ENCODE measurements at regions not wholly inside any gene's neighbourhood (a gene's known extent, or its start where the extent isn't known, plus 50 kb on each side); places are given as distances from the start of the nearest gene placed in this dataset.

DNA sequence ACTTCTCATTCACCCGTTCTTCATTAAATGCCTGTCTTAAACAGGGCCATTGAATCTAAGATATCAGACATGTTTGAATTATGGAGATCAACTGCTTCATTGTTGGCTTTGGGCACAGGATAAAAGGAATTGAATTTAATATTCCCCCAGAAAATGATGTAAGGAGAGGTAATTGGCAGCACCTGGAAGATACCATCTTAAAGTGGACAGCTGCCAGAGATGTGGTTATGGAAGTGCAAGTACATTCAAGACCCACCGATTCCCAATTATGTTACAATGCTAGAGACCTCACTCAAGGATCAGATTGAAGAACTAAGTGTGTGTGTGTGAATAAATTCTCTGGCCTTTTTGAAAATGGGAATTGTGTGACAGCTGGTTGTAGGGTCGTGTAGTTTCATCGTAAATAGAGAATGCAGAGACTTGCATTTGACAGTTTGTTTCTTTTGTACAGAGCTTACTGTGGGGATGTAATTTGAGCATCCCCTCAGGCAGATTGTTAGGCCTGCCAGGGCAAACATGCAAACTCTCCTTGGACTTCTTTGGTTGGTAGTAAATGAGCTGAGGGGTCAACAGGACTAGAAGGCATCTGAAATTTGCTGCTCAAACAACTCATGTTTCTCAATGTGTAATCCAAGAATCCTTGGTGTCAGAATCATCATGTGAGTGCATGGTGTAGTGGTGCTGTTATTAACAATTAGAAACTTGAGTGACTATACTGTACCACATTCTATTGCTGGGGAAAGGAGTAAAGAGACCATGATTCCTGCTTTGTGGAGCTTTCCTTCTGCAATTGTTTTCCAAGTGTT is 359.2 kb upstream of the THRB start (continued):
- TF ChIP-seq ZNF623 (tag by site-specific recombination; IDR thresholded peaks at IDR 0.05) = no peak
- TF ChIP-seq, protein P1, sequence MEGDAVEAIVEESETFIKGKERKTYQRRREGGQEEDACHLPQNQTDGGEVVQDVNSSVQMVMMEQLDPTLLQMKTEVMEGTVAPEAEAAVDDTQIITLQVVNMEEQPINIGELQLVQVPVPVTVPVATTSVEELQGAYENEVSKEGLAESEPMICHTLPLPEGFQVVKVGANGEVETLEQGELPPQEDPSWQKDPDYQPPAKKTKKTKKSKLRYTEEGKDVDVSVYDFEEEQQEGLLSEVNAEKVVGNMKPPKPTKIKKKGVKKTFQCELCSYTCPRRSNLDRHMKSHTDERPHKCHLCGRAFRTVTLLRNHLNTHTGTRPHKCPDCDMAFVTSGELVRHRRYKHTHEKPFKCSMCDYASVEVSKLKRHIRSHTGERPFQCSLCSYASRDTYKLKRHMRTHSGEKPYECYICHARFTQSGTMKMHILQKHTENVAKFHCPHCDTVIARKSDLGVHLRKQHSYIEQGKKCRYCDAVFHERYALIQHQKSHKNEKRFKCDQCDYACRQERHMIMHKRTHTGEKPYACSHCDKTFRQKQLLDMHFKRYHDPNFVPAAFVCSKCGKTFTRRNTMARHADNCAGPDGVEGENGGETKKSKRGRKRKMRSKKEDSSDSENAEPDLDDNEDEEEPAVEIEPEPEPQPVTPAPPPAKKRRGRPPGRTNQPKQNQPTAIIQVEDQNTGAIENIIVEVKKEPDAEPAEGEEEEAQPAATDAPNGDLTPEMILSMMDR (tag by site-specific recombination; IDR thresholded peaks at IDR 0.05) = no peak
- no peak for TF ChIP-seq ZNF174 (tag by site-specific recombination; IDR thresholded peaks at IDR 0.05)
- TF ChIP-seq ZNF501 (tag by site-specific recombination; IDR thresholded peaks at IDR 0.05) = peak; percentile 42; the same call in 1 of the 2 replicates
- no peak for TF ChIP-seq ZNF350 (tag by site-specific recombination; IDR thresholded peaks at IDR 0.05)
- TF ChIP-seq ZNF514 (tag by site-specific recombination; IDR thresholded peaks at IDR 0.05) = no peak
- TF ChIP-seq ZNF175 (tag by site-specific recombination; IDR thresholded peaks at IDR 0.05) = no peak
- TF ChIP-seq ZBTB20 (tag by site-specific recombination; IDR thresholded peaks at IDR 0.05) = no peak
- TF ChIP-seq RBAK (tag by site-specific recombination; IDR thresholded peaks at IDR 0.05) = no peak
- no peak for TF ChIP-seq ZNF560 (tag by site-specific recombination; IDR thresholded peaks at IDR 0.05; ENCODE audit: borderline replicate concordance)
- no peak for TF ChIP-seq TCF7L2 (IDR thresholded peaks at IDR 0.05; ENCODE audit: borderline replicate concordance, low read depth, low read length)
- no peak for TF ChIP-seq ZNF223 (tag by site-specific recombination; IDR thresholded peaks at IDR 0.05)
- no peak for TF ChIP-seq SALL2 (tag by site-specific recombination; IDR thresholded peaks at IDR 0.05; ENCODE audit: borderline replicate concordance)
- no peak for TF ChIP-seq HOXD13 (CRISPR knock-in tag; IDR thresholded peaks at IDR 0.05; ENCODE audit: borderline replicate concordance)
- TF ChIP-seq ZNF302 (tag by site-specific recombination; IDR thresholded peaks at IDR 0.05; ENCODE audit: low read depth) = 0 out of 2 replicates have a peak, but pooled peaks have one; percentile 11
- no peak for TF ChIP-seq ZNF248 (tag by site-specific recombination; IDR thresholded peaks at IDR 0.05)
- TF ChIP-seq, protein P2, sequence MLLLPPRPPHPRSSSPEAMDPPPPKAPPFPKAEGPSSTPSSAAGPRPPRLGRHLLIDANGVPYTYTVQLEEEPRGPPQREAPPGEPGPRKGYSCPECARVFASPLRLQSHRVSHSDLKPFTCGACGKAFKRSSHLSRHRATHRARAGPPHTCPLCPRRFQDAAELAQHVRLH (tag by site-specific recombination; IDR thresholded peaks at IDR 0.05) = peak; percentile 83
- TF ChIP-seq ZEB2 (tag by site-specific recombination; IDR thresholded peaks at IDR 0.05) = no peak
- TF ChIP-seq ZFP37 (tag by site-specific recombination; IDR thresholded peaks at IDR 0.05) = no peak
- TF ChIP-seq ZBTB17 (tag by site-specific recombination; IDR thresholded peaks at IDR 0.05) = peak; percentile 86
- no peak for TF ChIP-seq ZNF423 (tag by site-specific recombination; IDR thresholded peaks at IDR 0.05)
- TF ChIP-seq ZNF266 (tag by site-specific recombination; IDR thresholded peaks at IDR 0.05; ENCODE audit: low read depth) = no peak
- no peak for TF ChIP-seq ZNF768 (tag by site-specific recombination; IDR thresholded peaks at IDR 0.05)
- no peak for TF ChIP-seq ZNF155 (tag by site-specific recombination; IDR thresholded peaks at IDR 0.05)
- TF ChIP-seq ZNF791 (tag by site-specific recombination; IDR thresholded peaks at IDR 0.05) = no peak
- TF ChIP-seq, protein P3, sequence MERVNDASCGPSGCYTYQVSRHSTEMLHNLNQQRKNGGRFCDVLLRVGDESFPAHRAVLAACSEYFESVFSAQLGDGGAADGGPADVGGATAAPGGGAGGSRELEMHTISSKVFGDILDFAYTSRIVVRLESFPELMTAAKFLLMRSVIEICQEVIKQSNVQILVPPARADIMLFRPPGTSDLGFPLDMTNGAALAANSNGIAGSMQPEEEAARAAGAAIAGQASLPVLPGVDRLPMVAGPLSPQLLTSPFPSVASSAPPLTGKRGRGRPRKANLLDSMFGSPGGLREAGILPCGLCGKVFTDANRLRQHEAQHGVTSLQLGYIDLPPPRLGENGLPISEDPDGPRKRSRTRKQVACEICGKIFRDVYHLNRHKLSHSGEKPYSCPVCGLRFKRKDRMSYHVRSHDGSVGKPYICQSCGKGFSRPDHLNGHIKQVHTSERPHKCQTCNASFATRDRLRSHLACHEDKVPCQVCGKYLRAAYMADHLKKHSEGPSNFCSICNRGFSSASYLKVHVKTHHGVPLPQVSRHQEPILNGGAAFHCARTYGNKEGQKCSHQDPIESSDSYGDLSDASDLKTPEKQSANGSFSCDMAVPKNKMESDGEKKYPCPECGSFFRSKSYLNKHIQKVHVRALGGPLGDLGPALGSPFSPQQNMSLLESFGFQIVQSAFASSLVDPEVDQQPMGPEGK (tag by site-specific recombination; IDR thresholded peaks at IDR 0.05) = 0 out of 2 replicates have a peak, but pooled peaks have one; percentile 38
- no peak for TF ChIP-seq YY1 (tag by site-specific recombination; IDR thresholded peaks at IDR 0.05)
- no peak for TF ChIP-seq ZNF23 (tag by site-specific recombination; IDR thresholded peaks at IDR 0.05; ENCODE audit: borderline replicate concordance)
- TF ChIP-seq, protein P4, sequence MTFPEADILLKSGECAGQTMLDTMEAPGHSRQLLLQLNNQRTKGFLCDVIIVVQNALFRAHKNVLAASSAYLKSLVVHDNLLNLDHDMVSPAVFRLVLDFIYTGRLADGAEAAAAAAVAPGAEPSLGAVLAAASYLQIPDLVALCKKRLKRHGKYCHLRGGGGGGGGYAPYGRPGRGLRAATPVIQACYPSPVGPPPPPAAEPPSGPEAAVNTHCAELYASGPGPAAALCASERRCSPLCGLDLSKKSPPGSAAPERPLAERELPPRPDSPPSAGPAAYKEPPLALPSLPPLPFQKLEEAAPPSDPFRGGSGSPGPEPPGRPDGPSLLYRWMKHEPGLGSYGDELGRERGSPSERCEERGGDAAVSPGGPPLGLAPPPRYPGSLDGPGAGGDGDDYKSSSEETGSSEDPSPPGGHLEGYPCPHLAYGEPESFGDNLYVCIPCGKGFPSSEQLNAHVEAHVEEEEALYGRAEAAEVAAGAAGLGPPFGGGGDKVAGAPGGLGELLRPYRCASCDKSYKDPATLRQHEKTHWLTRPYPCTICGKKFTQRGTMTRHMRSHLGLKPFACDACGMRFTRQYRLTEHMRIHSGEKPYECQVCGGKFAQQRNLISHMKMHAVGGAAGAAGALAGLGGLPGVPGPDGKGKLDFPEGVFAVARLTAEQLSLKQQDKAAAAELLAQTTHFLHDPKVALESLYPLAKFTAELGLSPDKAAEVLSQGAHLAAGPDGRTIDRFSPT (tag by site-specific recombination; IDR thresholded peaks at IDR 0.05) = no peak
- no peak for TF ChIP-seq ZNF132 (tag by site-specific recombination; IDR thresholded peaks at IDR 0.05; ENCODE audit: borderline replicate concordance)
- TF ChIP-seq, protein P5, sequence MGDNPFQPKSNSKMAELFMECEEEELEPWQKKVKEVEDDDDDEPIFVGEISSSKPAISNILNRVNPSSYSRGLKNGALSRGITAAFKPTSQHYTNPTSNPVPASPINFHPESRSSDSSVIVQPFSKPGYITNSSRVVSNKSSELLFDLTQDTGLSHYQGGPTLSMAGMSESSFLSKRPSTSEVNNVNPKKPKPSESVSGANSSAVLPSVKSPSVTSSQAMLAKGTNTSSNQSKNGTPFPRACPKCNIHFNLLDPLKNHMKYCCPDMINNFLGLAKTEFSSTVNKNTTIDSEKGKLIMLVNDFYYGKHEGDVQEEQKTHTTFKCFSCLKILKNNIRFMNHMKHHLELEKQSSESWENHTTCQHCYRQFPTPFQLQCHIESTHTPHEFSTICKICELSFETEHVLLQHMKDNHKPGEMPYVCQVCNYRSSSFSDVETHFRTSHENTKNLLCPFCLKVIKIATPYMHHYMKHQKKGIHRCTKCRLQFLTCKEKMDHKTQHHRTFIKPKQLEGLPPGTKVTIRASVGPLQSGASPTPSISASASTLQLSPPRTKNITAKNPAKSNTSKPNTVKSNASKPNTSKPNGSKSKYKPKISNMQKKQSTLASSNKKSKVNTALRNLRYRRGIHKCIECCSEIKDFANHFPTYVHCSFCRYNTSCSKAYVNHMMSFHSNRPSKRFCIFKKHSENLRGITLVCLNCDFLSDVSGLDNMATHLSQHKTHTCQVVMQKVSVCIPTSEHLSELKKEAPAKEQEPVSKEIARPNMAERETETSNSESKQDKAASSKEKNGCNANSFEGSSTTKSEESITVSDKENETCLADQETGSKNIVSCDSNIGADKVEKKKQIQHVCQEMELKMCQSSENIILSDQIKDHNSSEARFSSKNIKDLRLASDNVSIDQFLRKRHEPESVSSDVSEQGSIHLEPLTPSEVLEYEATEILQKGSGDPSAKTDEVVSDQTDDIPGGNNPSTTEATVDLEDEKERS (tag by site-specific recombination; IDR thresholded peaks at IDR 0.05) = no peak
- peak; percentile 28 for TF ChIP-seq OVOL3 (tag by site-specific recombination; IDR thresholded peaks at IDR 0.05)

Data from HEK293 (cell line).